Body of pancreas (tissue), 4 donors: ENCODE measurements at regions not wholly inside any gene's neighbourhood (a gene's known extent, or its start where the extent isn't known, plus 50 kb on each side); places are given as distances from the start of the nearest gene placed in this dataset.

Experiments used
- CTCF ChIP-seq, 7 experiments: fragments of 450-650 bp in 4 of 7; fragments of 200-600 bp in 3 of 7; sonication (generic) in 3 of 7; IDR thresholded peaks; one replicate each; pipeline ENCODE4 v1.5.1; 2016 to 2019; ENCODE audit warnings: antibody characterized with exemption in 7 of 7
- POLR2A ChIP-seq, 3 donors: fragments of 450-650 bp; IDR thresholded peaks; one replicate each; pipeline ENCODE4 v1.6.1; 2016; ENCODE audit warnings: antibody characterized with exemption in 3 of 3, mild to moderate bottlenecking in 2 of 3

GRCh38 chr9:7303907-7304626 lies 495.5 kb downstream of the DMAC1 start:
- TF ChIP-seq CTCF (IDR thresholded peaks at IDR 0.05) (no peak), POLR2A (IDR thresholded peaks at IDR 0.05) (no peak)
